Esophagus muscularis mucosa (tissue), 3 donors: ENCODE measurements at regions not wholly inside any gene's neighbourhood (a gene's known extent, or its start where the extent isn't known, plus 50 kb on each side); places are given as distances from the start of the nearest gene placed in this dataset.

ENCODE experiments used
- POLR2A ChIP-seq: fragments of 450-650 bp; IDR thresholded peaks from one replicate; pipeline ENCODE4 v1.6.1; 2017; ENCODE audit warnings: antibody characterized with exemption, moderate library complexity, mild to moderate bottlenecking, low read depth
- TF ChIP-seq, protein P1 (sequence below), 3 experiments: fragments of 200-600 bp in 2 of 3; fragments of 450-650 bp in 1 of 3; sonication (generic) in 2 of 3; IDR thresholded peaks; one replicate each; pipeline ENCODE4 v1.5.1; 2017 to 2019; ENCODE audit warnings: antibody characterized with exemption in 3 of 3, mild to moderate bottlenecking in 2 of 3, moderate library complexity in 1 of 3

DNA sequence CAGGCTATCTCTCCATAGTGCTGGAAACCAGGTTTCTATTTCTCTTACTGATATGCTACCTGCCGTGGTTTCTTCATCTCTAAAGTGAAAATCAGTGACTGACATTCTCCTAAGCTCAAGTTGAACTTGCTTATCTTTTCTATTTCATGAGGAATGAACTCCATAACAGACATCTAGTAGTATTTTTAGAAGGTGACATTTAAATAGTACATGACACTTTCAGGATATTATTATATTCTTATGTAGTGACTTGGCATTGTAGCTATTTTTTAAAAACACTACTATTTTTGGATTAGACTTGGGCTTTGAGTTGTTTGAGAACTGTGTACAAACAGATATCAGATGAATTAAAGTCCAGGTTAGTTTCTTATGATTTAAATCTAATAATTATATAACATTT, 1381.8 kb downstream of the DSC3 start:
- TF ChIP-seq, protein P1, sequence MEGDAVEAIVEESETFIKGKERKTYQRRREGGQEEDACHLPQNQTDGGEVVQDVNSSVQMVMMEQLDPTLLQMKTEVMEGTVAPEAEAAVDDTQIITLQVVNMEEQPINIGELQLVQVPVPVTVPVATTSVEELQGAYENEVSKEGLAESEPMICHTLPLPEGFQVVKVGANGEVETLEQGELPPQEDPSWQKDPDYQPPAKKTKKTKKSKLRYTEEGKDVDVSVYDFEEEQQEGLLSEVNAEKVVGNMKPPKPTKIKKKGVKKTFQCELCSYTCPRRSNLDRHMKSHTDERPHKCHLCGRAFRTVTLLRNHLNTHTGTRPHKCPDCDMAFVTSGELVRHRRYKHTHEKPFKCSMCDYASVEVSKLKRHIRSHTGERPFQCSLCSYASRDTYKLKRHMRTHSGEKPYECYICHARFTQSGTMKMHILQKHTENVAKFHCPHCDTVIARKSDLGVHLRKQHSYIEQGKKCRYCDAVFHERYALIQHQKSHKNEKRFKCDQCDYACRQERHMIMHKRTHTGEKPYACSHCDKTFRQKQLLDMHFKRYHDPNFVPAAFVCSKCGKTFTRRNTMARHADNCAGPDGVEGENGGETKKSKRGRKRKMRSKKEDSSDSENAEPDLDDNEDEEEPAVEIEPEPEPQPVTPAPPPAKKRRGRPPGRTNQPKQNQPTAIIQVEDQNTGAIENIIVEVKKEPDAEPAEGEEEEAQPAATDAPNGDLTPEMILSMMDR (IDR thresholded peaks at IDR 0.05), result no peak
- TF ChIP-seq POLR2A, result no peak
